ENCODE measurements at regions not wholly inside any gene's neighbourhood (a gene's known extent, or its start where the extent isn't known, plus 50 kb on each side); places are given as distances from the start of the nearest gene placed in this dataset.

DNA sequence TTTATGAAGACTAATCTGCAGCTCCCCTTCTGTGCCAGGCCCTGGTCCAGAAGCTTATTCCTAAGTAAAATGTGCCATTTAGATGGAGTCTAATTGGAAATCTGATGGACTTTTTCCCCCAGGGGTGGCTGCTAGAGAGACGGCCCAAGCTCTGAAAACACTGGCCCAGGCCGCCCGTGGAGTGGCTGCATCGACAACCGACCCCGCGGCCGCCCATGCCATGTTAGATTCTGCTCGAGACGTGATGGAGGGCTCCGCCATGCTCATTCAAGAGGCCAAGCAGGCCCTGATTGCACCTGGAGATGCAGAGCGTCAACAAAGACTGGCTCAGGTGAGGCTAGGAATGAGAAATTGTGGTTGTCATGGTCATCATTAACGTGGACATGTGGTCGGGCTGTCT is 305.8 kb upstream of the TPM1 start:
- intact Hi-C loops (cut with micrococcal nuclease), result no loop called here

DNA sequence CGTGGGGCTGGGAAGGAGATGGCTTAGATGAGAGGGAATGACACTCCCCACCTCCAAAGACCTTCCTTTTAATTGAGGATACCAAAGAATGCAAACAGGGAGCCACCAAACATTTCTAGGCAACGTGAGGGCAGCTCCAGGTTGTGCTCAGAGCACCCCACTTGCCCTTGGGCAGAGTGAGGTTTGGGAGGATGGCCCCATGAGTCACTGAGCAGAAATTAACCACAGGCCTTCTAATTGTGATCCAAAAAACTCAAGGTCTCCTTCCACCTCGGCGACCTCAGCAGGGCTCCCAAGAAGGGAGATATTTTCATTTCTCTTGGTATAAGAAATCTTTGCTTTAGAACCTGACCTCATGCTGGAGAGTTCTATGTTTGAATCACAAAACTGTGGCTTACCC is 305.0 kb upstream of the TPM1 start:
- intact Hi-C loops (cut with micrococcal nuclease), result no loop called here

DNA sequence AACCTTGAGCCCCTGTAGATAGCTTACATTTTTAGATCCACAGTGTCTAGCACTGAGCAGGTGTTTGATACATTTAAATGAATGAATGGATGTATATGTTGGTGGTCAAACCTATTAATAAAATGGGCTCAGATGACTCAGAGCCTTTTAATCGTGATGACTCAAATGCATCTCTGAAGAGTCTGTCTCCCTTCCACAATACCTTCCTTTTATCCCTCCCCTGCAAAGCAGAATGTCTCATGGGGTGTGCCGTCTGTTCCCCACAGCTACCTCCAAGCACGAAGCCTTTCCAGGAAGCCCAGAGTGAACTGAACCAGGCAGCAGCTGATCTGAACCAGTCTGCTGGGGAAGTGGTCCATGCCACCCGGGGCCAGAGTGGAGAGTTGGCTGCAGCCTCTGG is 303.5 kb upstream of the TPM1 start:
- intact Hi-C loops (cut with micrococcal nuclease), result no loop called here

DNA sequence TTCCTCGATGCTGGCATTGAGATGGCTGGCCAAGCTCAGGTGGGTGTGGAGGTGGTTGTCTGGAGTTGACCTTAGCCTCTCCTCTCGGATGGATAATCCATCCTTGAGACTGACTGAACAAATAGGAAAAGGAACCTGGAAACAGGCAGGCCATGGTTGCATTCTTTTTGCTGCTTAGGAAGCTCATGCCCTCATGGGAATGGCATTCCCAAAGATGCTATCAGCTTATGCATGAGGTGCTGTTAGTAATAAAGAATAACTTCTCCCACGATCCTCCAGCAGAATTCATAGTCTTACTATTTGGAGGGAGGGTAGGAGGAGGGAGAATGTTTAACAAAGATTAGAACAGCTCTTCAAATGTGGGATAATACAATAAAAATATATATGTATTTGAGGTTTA is 303.0 kb upstream of the TPM1 start:
- intact Hi-C loops (cut with micrococcal nuclease), result no loop called here

DNA sequence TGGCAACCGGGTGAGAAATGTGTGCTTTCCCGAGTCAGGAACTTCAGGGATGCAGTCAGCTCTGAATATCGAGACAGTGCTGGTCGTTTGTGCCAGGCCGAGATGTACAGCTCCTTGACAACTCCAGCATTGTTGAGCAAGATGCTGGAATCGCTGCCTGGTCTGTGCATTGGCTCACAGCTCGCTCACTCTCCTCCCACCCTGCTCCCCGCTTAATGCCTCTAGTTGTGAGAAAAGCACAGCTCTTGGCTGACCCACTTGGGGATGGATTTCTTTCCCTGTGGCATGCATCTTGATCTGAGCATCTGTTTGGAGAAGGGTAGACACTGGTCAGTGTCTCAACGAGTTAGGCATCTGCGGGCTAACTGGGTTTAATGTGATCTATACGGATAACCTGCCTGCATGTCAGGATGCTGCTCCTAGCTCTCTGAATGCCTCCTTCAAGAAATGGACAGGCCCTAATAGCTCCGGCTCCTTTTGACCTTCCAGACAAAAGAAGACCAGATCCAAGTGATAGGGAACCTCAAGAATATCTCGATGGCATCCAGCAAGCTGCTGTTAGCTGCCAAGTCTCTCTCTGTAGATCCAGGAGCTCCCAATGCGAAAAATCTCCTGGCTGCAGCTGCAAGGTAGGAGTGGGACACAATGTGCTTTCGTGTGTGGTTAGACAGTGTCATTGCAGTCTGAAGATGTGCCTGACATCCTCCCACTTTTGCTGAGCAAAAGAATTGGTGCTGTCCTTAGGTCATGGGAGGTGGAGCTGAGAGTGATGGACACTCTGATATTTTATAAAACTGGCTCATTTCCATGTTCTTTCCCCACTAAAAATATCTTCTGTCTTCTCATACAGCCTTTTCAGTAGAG is 302.2 kb upstream of the TPM1 start:
- intact Hi-C loops (cut with micrococcal nuclease), result loop anchor here (5.0 kb wide), 1 partner anchor 352 kb away; no protein-coding TSS in a partner anchor

DNA sequence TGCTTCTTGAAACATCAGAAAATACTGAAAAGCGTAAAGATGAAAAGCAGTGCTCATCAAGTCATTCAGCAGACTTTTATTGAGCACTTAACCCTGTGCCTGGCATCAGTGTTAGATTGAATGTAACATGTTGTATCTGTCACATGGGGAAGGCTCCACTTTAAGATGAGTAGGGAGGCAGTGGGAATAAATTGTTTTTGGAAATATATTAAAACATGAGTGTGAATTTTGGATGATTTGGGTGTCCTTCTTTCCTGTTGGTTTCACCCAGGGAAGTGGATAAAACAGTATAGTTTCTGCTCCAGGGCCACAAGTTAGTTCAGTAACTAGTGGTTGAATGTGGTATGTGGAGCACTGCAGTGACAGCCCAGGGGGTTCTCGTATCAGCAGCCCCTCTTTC is 301.4 kb upstream of the TPM1 start:
- intact Hi-C loops (cut with micrococcal nuclease), result loop anchor here (5.0 kb wide), 1 partner anchor 351 kb away; no protein-coding TSS in a partner anchor

DNA sequence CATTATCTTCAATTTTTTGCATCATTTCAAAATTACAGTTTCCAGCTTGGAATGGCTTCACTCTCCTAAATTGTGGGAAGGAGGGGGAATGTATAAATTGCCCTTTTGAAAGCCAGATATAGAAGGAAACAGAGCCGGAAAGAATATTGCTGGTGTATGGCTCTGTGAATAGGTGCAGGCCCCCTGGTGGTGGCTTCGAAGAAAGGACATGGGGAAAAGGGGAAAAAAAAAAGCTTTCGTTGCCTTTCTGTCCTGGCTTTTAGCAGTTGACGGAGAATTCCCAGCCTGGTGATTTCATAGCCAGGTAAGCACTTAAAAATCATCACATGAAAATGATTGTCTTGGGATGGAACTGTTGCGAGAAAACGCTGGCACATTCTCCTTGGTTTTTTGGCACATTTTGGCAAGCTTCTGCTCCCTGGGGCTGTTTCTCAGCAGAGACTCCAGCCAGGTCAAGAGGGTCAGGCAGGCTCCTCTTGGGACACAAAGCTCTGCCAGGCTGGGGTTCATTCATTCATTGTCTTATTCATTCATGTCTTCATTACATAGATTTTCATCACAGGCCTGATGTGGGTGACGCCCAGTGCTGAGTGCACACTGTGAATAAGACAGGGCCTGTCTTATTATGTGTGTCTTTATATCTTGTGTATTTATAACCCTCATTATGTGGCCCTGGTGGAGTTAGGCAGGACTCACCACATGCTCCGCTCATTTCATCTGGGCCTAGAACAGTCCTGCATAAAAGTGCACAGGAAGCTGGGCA is 300.0 kb upstream of the TPM1 start:
- intact Hi-C loops (cut with micrococcal nuclease), result loop anchor here (5.0 kb wide), 1 partner anchor 350 kb away; no protein-coding TSS in a partner anchor

DNA sequence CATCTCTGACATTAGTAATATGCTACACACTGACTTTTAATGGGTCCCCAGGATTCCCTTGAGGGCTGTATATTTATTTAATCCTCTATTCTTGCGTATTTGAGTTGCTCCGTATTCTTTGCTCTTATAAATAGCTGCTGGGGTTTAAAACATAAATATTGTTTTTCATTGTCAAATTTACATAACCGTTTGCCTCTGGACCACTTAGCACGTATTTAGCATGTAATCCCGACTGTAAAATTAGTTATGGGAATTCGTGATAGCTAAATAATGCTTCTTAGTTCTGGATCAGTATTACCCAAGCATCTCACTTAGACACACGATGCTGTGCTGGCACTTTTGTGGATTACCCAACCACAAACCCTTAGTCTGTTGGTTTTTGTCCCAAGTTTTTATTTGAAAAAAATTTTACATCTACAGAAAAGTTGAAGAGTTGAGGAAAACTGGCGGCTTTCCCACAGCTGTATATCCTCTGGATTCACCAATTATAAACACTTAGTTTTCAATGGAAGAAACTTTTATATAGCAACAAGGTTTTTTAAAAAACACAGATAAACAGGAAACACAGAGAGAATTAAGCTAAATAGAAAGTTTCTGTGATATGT is 296.8 kb upstream of the TPM1 start:
- intact Hi-C loops (cut with micrococcal nuclease), result no loop called here

DNA sequence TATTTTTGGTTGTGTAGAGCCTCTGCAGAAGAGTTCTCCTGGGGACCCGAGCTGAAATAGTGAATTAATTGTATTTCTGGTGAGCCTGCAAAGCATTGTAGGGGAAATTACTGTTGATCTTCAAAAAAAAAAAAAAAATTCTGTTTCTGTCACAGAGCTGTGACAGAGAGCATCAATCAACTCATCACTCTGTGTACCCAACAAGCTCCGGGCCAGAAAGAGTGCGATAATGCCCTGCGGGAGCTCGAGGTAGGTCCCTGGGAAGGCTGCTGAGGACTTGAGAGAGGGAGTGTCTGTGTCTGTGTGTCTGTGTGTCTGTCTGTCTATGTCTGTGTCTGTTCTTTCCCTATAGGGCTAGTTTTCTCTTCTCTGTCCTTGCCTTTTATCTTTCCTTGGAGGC is 294.4 kb upstream of the TPM1 start:
- intact Hi-C loops (cut with micrococcal nuclease), result no loop called here

DNA sequence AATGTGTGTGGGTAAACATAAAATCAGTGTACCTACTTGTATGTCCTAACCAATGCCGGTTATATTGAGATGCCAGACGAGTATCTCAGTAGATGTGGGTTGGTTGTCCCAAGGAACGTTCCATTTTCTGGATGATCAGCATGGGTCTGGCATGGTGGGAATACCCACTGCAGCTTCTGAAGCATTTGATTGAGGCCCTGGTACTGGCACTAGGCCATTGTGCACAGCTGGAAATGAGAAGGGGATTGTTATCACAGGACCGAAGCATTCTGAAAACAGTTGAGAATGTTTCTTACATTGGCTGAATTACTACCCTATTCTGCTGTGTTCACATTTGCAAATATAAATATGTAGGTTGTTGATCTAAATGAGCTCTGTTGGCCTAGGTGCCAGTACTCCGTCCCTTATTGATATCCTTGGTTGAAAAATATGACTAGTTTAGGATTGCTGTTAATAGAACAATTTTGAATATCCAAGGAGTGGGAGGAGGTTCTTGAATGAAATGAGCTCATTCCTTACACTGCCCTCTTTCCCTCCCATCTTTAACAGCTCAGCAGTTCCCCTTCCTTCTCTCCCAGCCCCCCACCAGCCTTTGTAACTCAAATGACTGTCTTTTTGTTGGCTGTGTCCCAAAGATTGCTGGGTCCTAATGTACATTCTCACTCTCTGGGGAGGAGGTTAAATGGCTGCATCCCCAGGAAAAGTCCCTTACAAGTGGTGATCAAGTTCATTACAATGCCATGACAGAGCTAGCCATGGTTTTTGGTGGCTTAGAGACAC is 293.3 kb upstream of the TPM1 start:
- intact Hi-C loops (cut with micrococcal nuclease), result no loop called here

DNA sequence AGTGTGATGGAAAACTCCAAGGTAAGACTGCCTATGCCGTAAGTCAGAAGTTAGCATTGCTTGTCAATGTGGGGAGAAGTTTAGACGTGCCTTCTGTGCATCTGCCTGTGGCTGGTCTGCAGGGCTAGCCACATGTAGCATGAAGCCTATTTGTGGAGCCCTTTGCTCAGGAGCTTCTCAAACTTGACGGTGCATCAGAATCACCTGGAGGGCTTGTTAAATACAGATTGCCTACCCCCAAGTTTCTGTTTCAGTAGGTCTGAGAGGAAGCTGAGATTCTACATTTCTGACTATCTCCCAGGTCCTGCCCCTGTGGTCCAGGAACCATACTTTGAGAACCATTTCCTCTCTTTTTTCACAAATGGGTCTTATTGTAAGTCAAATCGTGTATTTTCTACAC is 292.1 kb upstream of the TPM1 start:
- intact Hi-C loops (cut with micrococcal nuclease), result no loop called here

DNA sequence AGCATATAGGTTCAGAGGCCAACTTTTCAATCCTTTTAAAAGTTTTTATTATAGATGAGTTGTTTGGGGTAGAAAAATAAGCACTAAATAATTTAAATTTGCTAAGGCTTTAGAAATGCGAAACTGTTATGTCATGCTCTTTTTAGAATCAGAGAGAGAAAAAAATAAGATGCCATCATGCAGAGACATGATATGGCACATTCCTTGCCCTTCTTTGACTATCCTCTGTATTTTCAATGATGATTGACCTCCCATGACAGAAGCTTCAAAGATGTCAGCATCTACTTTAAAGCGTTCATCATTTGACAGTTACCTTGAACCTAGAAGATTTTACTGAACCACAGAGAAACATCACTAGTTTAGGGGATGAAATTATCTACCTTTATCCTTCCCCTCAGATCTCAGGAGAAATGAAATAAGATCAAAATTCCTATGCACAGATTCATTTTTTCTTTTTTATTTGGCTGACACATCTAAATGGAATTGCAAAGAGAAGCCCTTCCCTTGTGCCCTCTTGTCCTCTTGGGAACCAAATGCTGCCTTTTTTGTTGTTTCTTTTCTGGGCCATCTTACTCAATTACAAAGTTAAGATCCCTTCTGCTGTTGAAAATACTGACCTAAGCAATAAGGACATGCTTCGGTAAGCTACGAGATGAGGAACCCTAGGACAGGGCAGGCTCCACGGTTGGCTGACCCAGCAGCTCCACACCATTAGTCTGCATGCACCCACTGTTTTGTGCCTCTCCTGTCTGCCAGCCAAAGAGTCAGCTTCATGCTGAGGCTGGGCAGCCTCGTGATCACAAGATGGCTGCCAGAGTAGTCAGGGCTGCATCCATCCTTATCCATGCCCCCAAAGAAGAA is 289.7 kb upstream of the TPM1 start:
- intact Hi-C loops (cut with micrococcal nuclease), result no loop called here

DNA sequence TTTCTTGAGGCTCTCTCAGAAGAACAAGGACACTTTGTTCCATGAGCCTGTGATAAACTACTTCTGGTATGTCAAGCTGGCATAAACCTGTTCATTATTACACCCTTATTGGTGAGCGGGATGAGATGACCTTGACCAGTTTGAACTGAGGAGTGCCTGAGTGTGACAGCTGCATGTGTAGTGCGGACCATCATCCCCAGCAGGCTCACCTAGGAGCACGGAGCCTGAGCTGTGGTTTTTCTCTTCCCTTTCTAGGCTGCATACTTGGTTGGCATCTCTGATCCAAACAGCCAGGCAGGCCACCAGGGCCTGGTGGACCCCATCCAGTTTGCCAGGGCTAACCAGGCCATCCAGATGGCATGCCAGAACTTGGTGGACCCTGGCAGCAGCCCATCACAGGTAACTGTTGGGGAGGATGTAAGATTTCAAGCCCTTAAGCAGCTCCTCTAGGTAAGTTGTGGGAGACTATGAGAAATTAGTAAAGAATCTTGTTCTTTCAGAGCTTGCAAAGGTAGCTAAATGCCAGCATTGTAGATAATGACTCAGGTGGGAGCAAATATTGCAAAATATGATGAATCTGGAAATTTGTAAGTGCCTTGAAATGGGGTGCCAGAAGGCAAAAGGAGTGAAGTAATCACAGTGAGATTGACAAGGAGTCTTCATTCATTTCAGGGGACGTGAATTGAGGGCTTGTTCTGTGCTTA is 288.9 kb upstream of the TPM1 start:
- intact Hi-C loops (cut with micrococcal nuclease), result no loop called here

DNA sequence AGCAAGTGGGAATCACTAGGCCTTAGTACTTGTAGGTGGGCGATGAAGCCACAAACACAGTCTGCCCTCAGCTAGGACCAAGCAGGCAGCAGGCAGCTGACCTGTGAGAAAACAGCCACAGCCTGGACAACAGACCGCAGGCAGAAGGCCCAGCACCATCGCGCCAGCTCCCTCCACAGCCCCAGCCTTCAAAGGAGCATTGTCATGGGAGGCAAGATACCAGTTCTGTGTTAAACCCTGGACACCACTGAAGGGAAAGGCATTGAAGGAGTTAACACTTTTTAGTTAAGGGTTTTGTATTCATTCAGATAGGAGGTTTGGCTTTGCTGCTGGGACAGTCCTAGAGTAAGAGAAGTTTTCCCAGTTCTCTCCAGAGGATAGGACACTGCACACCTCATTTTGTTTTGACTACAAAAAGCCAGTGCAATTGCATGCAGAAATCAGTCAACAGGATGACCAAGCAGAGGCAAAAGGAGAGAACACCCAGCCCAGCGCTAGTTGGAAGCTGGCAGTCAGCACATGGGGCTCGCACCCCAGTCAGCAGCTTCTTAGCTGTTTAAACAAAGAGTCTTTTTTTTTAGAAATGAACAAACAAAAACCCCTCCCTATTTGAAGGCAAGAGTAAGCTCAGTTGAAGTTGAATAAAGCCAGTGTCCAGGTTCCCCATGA is 286.1 kb upstream of the TPM1 start:
- intact Hi-C loops (cut with micrococcal nuclease), result no loop called here

DNA sequence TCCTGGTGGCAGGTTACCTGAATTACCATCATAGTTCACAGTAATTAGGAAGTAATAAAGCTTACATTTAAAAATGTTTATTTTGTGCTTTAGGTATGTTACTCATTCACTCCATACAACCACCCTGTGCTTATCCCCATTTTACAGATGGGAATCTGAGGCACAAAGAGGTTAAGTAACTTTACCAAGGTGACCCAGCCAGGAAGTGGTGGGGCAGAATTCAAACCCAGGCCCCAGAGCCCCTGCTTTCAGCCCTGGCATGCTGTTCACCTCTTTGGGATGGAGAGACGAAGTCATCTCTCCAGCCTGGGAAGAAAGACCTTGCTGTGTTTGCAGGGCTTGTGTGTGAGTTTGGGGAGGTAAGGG is 285.6 kb upstream of the TPM1 start:
- intact Hi-C loops (cut with micrococcal nuclease), result no loop called here

DNA sequence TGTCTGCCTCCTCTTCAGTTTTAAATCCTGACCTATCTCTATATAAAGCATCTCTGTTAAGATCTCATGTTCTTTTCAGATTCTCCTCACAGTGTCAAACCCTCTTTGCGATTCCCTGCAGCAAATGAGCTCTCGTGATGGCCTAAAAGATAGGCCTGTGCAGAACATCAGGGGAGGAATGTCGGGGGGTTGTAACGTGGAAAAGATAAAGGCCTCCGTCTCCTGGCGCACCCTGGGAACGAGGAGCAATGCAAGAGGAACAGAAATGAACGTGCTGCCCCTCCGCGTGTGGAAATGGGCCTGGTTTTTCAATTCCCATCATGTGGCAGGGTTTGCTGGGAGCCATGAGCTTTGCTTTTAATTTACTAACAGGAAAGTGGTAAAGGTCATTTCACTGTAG is 285.0 kb upstream of the TPM1 start:
- intact Hi-C loops (cut with micrococcal nuclease), result no loop called here

DNA sequence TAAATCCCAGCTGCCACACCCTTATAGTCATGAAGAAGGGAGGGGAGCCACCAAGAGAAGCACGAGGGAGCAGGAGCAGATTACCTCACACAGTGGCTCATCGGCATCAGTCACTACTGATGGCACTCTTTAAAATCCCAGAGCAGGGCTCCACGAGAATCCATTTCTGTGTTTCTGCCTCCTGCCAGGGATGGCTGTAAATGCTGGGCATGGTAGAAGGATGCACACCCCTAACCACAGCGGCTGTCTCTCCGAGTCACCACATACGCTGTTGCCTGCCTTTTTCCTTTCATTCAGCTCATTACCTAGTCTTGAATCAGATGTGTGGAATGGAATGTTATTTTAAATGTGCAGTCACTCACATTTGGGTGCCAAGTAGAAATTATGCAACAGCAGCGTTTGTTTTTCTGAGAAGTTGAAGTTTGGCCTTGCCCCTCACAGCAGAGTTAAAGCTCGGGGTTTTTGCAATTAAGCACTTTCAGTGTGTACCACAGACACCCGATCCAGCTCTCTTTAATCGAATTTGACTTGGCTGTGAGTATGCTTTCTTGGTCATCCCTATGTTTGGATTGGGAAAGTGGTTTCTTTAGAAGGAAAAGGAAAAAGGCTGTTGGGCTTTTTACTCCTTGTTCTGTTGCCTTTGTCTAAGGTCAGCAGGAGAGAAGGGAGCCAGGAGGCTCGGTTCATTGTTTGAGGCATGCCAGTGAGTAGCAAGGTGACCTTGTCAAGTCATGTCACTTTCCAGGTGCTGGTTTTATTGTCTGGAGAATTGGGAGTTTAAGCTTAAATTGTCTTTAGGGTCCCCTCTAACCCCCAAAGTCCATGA is 284.2 kb upstream of the TPM1 start:
- intact Hi-C loops (cut with micrococcal nuclease), result no loop called here

DNA sequence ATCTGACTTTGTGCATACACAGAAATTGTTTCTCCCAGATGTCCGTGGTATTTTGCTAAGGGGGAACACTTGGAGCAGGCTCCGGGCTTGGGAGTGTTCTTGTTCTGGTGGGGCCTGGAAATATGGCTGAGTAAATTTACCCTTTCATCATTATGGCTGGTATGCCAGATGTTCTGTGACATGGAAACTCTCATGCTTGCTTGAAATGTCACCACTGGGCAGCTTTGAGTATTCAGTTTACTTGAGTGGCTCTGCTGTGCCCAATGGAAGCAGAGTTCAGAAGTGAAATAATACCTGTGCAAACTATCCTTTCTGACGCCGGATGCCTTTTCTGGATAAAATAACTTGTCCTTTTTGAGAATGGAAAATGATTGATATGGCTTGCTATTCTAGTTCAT is 283.6 kb upstream of the TPM1 start:
- intact Hi-C loops (cut with micrococcal nuclease), result no loop called here

DNA sequence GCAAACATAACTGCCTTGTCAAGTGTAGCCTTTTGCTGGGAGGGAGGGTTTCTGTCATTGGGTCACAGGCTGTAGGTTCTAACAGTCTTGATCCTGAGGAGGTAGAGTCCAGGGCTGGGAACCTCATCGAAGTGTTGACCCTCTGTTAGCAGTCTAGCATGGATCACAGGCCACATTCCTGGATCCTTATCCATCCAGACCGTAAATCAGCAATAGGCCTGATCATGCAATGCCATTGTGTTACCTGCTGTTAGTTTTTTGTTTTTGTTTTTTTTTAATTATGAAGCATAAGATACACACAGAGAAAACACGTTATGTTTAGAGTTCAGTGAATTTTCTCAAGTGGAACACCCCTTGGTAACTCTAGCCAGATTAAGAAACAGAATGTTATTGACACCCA is 282.0 kb upstream of the TPM1 start:
- intact Hi-C loops (cut with micrococcal nuclease), result no loop called here
